K562 (cell line): ENCODE measurements at regions not wholly inside any gene's neighbourhood (a gene's known extent, or its start where the extent isn't known, plus 50 kb on each side); places are given as distances from the start of the nearest gene placed in this dataset.

Experiments used
- ATAC-seq: fragments of 200-7000 bp; cut with Tn5 transposase; 3 replicates; pipeline ENCODE4 v1.9.1; 2020; ENCODE audit warnings: moderate library complexity
- BruUV-seq: library from RNA; stranded (reverse); fragments of 400-500 nt; replicated peaks from 2 replicates; lab custom pipeline; 2021; lab: Mats Ljungman, UMichigan
- CTCF ChIA-PET: fragments of 300-600 bp; formaldehyde crosslinking; extraction: SDS; loops from one replicate; lab custom pipeline; 2021; ENCODE audit warnings: low intra/inter-chr PET ratio; lab: Yijun Ruan, JAX
- POLR2A ChIA-PET: fragments of 300-600, 350-650 bp; sonication (Branson Sonifier 250); formaldehyde crosslinking; extraction: SDS; loops from one replicate; lab custom pipeline; 2021; ENCODE audit warnings: antibody characterized with exemption, inconsistent platforms; lab: Yijun Ruan, JAX
- DNase-seq, 4 experiments: peaks; one replicate each; pipeline versions ENCODE4 v3.0.0 to v3.0.0-alpha.2; 2011 to 2018; ENCODE audit warnings: low spot score in 3 of 4, mixed read lengths in 3 of 4; ENCODE audit errors: extremely low read depth in 1 of 4
- FAIRE-seq: peaks from 2 replicates; lab custom pipeline; 2011; peaks lifted over from hg19 to GRCh38; lab: Jason Lieb, UNC
- H2AFZ ChIP-seq: 2 replicates; pipeline ENCODE4 v1.6.0; 2011; ENCODE audit warnings: low read depth, low read length, control low read depth, inconsistent platforms
- H3K27ac ChIP-seq: fragments of 200-600 bp; 3 replicates; pipeline ENCODE4 v1.8.0; 2011; ENCODE audit warnings: low read depth, mild to moderate bottlenecking, control low read depth, inconsistent platforms, low read length, moderate library complexity, mixed read lengths; ENCODE audit errors: extremely low read depth
- H3K27me3 ChIP-seq, 2 experiments: fragments of 300-600 bp in 1 of 2; 2 replicates in 1 of 2; 3 replicates in 1 of 2; pipeline versions ENCODE4 v1.6.0 to v1.8.0; 2011; ENCODE audit warnings: inconsistent platforms in 2 of 2, low read length in 2 of 2, mild to moderate bottlenecking in 1 of 2, mixed read lengths in 1 of 2, moderate library complexity in 1 of 2; ENCODE audit not compliant: control insufficient read depth in 2 of 2, insufficient read depth in 2 of 2
- H3K36me3 ChIP-seq: fragments of 300-600 bp; 3 replicates; pipeline ENCODE4 v1.8.0; 2011; ENCODE audit warnings: mild to moderate bottlenecking, low read length, inconsistent platforms; ENCODE audit not compliant: control insufficient read depth, insufficient read depth
- H3K4me1 ChIP-seq, 2 experiments: fragments of 200-600 bp in 1 of 2; replicated peaks in 1 of 2; 2 replicates in 1 of 2; 3 replicates in 1 of 2; pipeline versions ENCODE4 v1.5.1 to v1.8.0; 2011; ENCODE audit warnings: inconsistent platforms in 2 of 2, low read length in 2 of 2, mild to moderate bottlenecking in 1 of 2, mixed read lengths in 1 of 2, moderate library complexity in 1 of 2; ENCODE audit not compliant: control insufficient read depth in 2 of 2, insufficient read depth in 2 of 2
- H3K4me2 ChIP-seq: 2 replicates; pipeline ENCODE4 v1.6.1; 2011; ENCODE audit warnings: low read length, control low read depth, inconsistent platforms, mixed read lengths; ENCODE audit not compliant: insufficient read depth
- H3K4me3 ChIP-seq: fragments of 200-600 bp; sonication (generic), shearing (Covaris generic); 2 replicates; pipeline ENCODE4 v1.5.1; 2016; ENCODE audit warnings: control low read depth, inconsistent platforms
- H3K79me2 ChIP-seq: fragments of 200-600 bp; 3 replicates; pipeline ENCODE4 v1.8.0; 2011; ENCODE audit warnings: low read length, inconsistent platforms; ENCODE audit not compliant: control insufficient read depth, insufficient read depth
- H3K9ac ChIP-seq, 2 experiments: 2 replicates each; pipeline versions ENCODE4 v1.6.0 to v1.6.1; 2011; ENCODE audit warnings: low read depth in 2 of 2, low read length in 2 of 2, control low read depth in 1 of 2, inconsistent platforms in 1 of 2, mild to moderate bottlenecking in 1 of 2, mixed read lengths in 1 of 2; ENCODE audit not compliant: insufficient read depth in 1 of 2
- H3K9me1 ChIP-seq: one replicate; pipeline ENCODE4 v1.6.0; 2011; ENCODE audit warnings: inconsistent platforms, mild to moderate bottlenecking, low read length, moderate library complexity; ENCODE audit not compliant: control insufficient read depth, insufficient read depth
- H3K9me3 ChIP-seq: replicated peaks from 2 replicates; pipeline ENCODE4 v1.5.1; 2011; ENCODE audit warnings: low read depth, low read length, inconsistent platforms; ENCODE audit not compliant: control insufficient read depth, insufficient read depth
- H4K20me1 ChIP-seq: replicated peaks from 2 replicates; pipeline ENCODE4 v1.6.1; 2011; ENCODE audit warnings: low read length, inconsistent platforms, mixed read lengths; ENCODE audit not compliant: control insufficient read depth, insufficient read depth
- BRD4 ChIP-seq: fragments of 200-600 bp; sonication (generic); IDR thresholded peaks from 2 replicates; pipeline ENCODE4 v1.6.1; 2017; ENCODE audit warnings: inconsistent platforms
- CREBBP ChIP-seq: IDR thresholded peaks from one replicate; pipeline ENCODE4 v1.6.1; 2012; ENCODE audit warnings: low read depth, mild to moderate bottlenecking, control low read depth, inconsistent platforms, low read length
- HDGF ChIP-seq: fragments of 450-650 bp; IDR thresholded peaks from 2 replicates; pipeline ENCODE4 v1.6.1; 2016
- HNRNPL ChIP-seq: fragments of 200-400 bp; formaldehyde crosslinking; IDR thresholded peaks from 2 replicates; pipeline ENCODE4 v1.6.1; 2017; ENCODE audit warnings: low read depth, mild to moderate bottlenecking, low read length
- MAZ ChIP-seq, 2 experiments: fragments of 450-650 bp in 1 of 2; sonication (generic) in 1 of 2; formaldehyde crosslinking; IDR thresholded peaks in 1 of 2; conservative IDR thresholded peaks in 1 of 2; 2 replicates each; pipeline versions ENCODE4 v1.4.0 to v1.5.0; 2020; ENCODE audit warnings: mild to moderate bottlenecking in 1 of 2, missing genetic modification reagents in 1 of 2
- PML ChIP-seq: IDR thresholded peaks from 2 replicates; pipeline ENCODE4 v1.6.1; 2012; ENCODE audit warnings: low read length, inconsistent platforms
- RHOXF2B ChIP-seq: fragments of 250-450 bp; sonication (Bioruptor Pico); conservative IDR thresholded peaks from 2 replicates; pipeline ENCODE4 v1.5.1; 2021
- SIN3A ChIP-seq, 2 experiments: fragments of 150-350 bp in 1 of 2; IDR thresholded peaks; 2 replicates each; pipeline ENCODE4 v1.6.1; 2011 to 2016; ENCODE audit warnings: borderline replicate concordance in 2 of 2, low read depth in 2 of 2, low read length in 2 of 2, mild to moderate bottlenecking in 2 of 2, moderate library complexity in 2 of 2; ENCODE audit not compliant: control insufficient read depth in 1 of 2
- ZBTB2 ChIP-seq: fragments of 450-650 bp; IDR thresholded peaks from 2 replicates; pipeline ENCODE4 v1.6.1; 2016; ENCODE audit warnings: antibody characterized with exemption
- WGBS: fragments of 100-300 bp; shearing (Covaris generic); methylation state at CpG from one replicate; pipeline ENCODE4 v1.1.6; 2016; ENCODE audit warnings: low coverage, mixed read lengths; ENCODE audit not compliant: insufficient coverage; ENCODE audit errors: missing lambda C conversion rate; 5-methylcytosine and 5-hydroxymethylcytosine counted together
- in situ Hi-C: fragments of 300-500 bp; cut with MboI; formaldehyde crosslinking; loops from 4 replicates; pipeline ENCODE4 v1.15.0; 2018; ENCODE audit warnings: inconsistent platforms, mixed read lengths
- intact Hi-C: fragments of 100-400 bp; cut with micrococcal nuclease; formaldehyde crosslinking; loops from 2 replicates; pipeline ENCODE4 v1.14.2; 2022
- TF ChIP-seq, protein P1 (sequence below): sonication (generic); formaldehyde crosslinking; IDR thresholded peaks from 2 replicates; pipeline ENCODE4 v1.8.0; 2022; ENCODE audit warnings: mild to moderate bottlenecking, missing genetic modification reagents
- TF ChIP-seq, protein P2 (sequence below): fragments of 200-400 bp; formaldehyde crosslinking; IDR thresholded peaks from 2 replicates; pipeline ENCODE4 v1.6.1; 2017; ENCODE audit warnings: mild to moderate bottlenecking, low read depth, low read length, moderate library complexity

- Histone ChIP-seq H3K27ac (no peak overlapping the region), H4K20me1 (no peaks in the 10 kb centered on the region)
- TF ChIP-seq HNRNPL, result no peak
- no peak for TF ChIP-seq ZBTB2
- TF ChIP-seq, all 486 proteins: peak for 0
- DNase-seq, result peak in 2 of 4 experiments; percentile 37 to 48
- no TSS peak for BruUV-seq
- no peaks in the 10 kb centered on the region for H3K36me3 ChIP-seq
- intact Hi-C loops, result no loop called here
- H3K4me3 ChIP-seq, result no peak overlapping the region
- no peaks in the 10 kb centered on the region for H3K9me3 ChIP-seq
- H3K27me3 ChIP-seq, result no peaks in the 10 kb centered on the region
- no peak for FAIRE-seq
- 13% methylated on average over 3 of the region's 3 CpGs for WGBS
- no peaks in the 10 kb centered on the region for H3K9me1 ChIP-seq
- peak overlapping the region in 1 of 2 experiments; percentile 37; a peak in 2 of 4 replicates for H3K9ac ChIP-seq
- H3K4me1 ChIP-seq, result peaks cover 32 to 73% of the 10 kb centered on the region in 2 experiments
- in situ Hi-C loops, result no loop called here
- peak overlapping the region; percentile 81 for H2AFZ ChIP-seq
- CTCF ChIA-PET, result no interaction called here
- no peaks in the 10 kb centered on the region for H3K79me2 ChIP-seq
- POLR2A ChIA-PET, result interaction anchor here (1.2 kb wide), 1 partner anchor 108 kb away, joined by 3 read pairs; no protein-coding TSS in a partner anchor
- no peak overlapping the region for H3K4me2 ChIP-seq
- ATAC-seq, result peak; percentile 13; the same call in 2 of the 3 replicates
Observed at GRCh38 chr6:90461383-90461782, 125.5 kb downstream of the MAP3K7 start.

DNA sequence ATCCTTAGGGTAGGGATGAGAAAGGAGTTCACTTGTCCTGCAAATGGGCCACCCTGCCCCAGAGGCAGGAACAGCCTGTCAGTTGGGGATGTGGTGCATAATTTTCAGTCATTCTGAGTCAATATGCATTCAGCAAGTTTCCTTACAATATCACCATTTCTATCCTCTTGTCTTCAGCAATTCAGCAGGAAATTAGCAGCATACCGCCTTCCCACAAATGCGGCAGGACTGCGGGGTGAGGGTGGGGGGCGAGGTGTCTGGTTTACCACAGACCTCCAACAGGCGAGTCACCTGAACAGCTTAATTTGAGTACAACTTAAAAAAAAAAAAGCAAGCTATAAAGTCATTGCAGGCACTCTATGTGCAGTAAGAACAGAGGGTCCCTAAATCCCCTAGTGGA, 126.8 kb downstream of the MAP3K7 start:
- 56% methylated on average over 5 of the region's 5 CpGs for WGBS
- Histone ChIP-seq H4K20me1 (no peaks in the 10 kb centered on the region), H3K9me3 (no peaks in the 10 kb centered on the region), H3K4me1 (peaks cover 28 to 64% of the 10 kb centered on the region in 2 experiments), H3K4me2 (no peak overlapping the region), H3K4me3 (no peak overlapping the region), H3K79me2 (no peaks in the 10 kb centered on the region), H3K36me3 (no peaks in the 10 kb centered on the region), H2AFZ (peak overlapping the region; percentile 8; the same call in 1 of the 2 replicates), H3K9me1 (no peaks in the 10 kb centered on the region), H3K27me3 (no peaks in the 10 kb centered on the region), H3K9ac (no peak overlapping the region; a peak in 1 of 4 replicates), H3K27ac (no peak overlapping the region)
- intact Hi-C loops, result no loop called here
- no peak for FAIRE-seq
- POLR2A ChIA-PET, result interaction anchor here (0.7 to 1.5 kb wide), 2 partner anchors 13 to 15 kb away, joined by 3 to 10 read pairs; no protein-coding TSS in a partner anchor
- in situ Hi-C loops, result no loop called here
- CTCF ChIA-PET, result no interaction called here
- ATAC-seq, result no peak
- no peak for DNase-seq
- no TSS peak for BruUV-seq
- TF ChIP-seq BRD4 (no peak), HDGF (no peak), RHOXF2B (CRISPR knock-in tag) (no peak), MAZ (CRISPR knock-in tag; conservative IDR thresholded peaks at IDR 0.05 in 1 of 2, IDR thresholded peaks at IDR 0.05 in 1 of 2) (no peak), CREBBP (no peak), PML (no peak), SIN3A (IDR thresholded peaks at IDR 0.05; ENCODE audit: borderline replicate concordance in 2 of 2, control insufficient read depth in 1 of 2, low read depth in 2 of 2, low read length in 2 of 2) (no peak)
- TF ChIP-seq, protein P1, sequence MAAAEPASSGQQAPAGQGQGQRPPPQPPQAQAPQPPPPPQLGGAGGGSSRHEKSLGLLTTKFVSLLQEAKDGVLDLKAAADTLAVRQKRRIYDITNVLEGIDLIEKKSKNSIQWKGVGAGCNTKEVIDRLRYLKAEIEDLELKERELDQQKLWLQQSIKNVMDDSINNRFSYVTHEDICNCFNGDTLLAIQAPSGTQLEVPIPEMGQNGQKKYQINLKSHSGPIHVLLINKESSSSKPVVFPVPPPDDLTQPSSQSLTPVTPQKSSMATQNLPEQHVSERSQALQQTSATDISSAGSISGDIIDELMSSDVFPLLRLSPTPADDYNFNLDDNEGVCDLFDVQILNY (CRISPR knock-in tag), result no peak
- TF ChIP-seq, protein P2, sequence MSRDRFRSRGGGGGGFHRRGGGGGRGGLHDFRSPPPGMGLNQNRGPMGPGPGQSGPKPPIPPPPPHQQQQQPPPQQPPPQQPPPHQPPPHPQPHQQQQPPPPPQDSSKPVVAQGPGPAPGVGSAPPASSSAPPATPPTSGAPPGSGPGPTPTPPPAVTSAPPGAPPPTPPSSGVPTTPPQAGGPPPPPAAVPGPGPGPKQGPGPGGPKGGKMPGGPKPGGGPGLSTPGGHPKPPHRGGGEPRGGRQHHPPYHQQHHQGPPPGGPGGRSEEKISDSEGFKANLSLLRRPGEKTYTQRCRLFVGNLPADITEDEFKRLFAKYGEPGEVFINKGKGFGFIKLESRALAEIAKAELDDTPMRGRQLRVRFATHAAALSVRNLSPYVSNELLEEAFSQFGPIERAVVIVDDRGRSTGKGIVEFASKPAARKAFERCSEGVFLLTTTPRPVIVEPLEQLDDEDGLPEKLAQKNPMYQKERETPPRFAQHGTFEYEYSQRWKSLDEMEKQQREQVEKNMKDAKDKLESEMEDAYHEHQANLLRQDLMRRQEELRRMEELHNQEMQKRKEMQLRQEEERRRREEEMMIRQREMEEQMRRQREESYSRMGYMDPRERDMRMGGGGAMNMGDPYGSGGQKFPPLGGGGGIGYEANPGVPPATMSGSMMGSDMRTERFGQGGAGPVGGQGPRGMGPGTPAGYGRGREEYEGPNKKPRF, result no peak
